Thoracic aorta (tissue), 2 donors: ENCODE measurements at regions not wholly inside any gene's neighbourhood (a gene's known extent, or its start where the extent isn't known, plus 50 kb on each side); places are given as distances from the start of the nearest gene placed in this dataset.

ENCODE experiments used
- ATAC-seq: fragments of 150-250 bp; one replicate; pipeline ENCODE4 v1.8.0; 2017; ENCODE audit warnings: low read depth; ENCODE audit not compliant: insufficient number of reproducible peaks, low FRiP score
- DNase-seq: peaks from one replicate; pipeline ENCODE4 v3.0.0-alpha.2; 2020; ENCODE audit warnings: low spot score
- H3K27ac ChIP-seq, 2 donors: fragments of 200-600 bp; sonication (generic); 1 replicate in 1 of 2; 2 replicates in 1 of 2; pipeline ENCODE4 v1.5.1; 2016; ENCODE audit warnings: mild to moderate bottlenecking in 2 of 2, moderate library complexity in 2 of 2
- H3K27me3 ChIP-seq: fragments of 200-600 bp; sonication (generic); replicated peaks from 2 replicates; pipeline ENCODE4 v1.6.0; 2016; ENCODE audit warnings: mild to moderate bottlenecking; ENCODE audit not compliant: insufficient read depth
- H3K36me3 ChIP-seq: fragments of 200-600 bp; sonication (generic); one replicate; pipeline ENCODE4 v1.5.1; 2016
- H3K4me1 ChIP-seq, 2 donors: fragments of 200-600 bp; sonication (generic); 1 replicate in 1 of 2; 2 replicates in 1 of 2; pipeline versions ENCODE4 v1.5.1 to v1.6.0; 2016; ENCODE audit warnings: low read depth in 2 of 2, mild to moderate bottlenecking in 1 of 2; ENCODE audit not compliant: control insufficient read depth in 1 of 2
- H3K4me3 ChIP-seq: fragments of 200-600 bp; sonication (generic); 2 replicates; pipeline ENCODE4 v1.5.1; 2016; ENCODE audit warnings: mild to moderate bottlenecking
- H3K9me3 ChIP-seq: fragments of 200-600 bp; sonication (generic); 2 replicates; pipeline ENCODE4 v1.5.1; 2016
- CTCF ChIP-seq: fragments of 200-600 bp; sonication (generic); IDR thresholded peaks from one replicate; pipeline ENCODE4 v1.5.1; 2019; ENCODE audit warnings: antibody characterized with exemption

- no peak for TF ChIP-seq CTCF
- Histone ChIP-seq H3K4me1 (no peaks in the 10 kb centered on the region), H3K27ac (no peak overlapping the region), H3K4me3 (no peak overlapping the region), H3K9me3 (no peaks in the 10 kb centered on the region), H3K27me3 (no peaks in the 10 kb centered on the region), H3K36me3 (no peaks in the 10 kb centered on the region)
- DNase-seq (no peak), ATAC-seq (no peak)
Observed at GRCh38 chr7:84591897-84592296, 397.3 kb upstream of the SEMA3A start.

- ATAC-seq (no peak), DNase-seq (no peak)
- Histone ChIP-seq H3K4me3 (no peak overlapping the region), H3K27ac (no peak overlapping the region), H3K9me3 (no peaks in the 10 kb centered on the region), H3K36me3 (no peaks in the 10 kb centered on the region), H3K27me3 (no peaks in the 10 kb centered on the region), H3K4me1 (no peaks in the 10 kb centered on the region)
- TF ChIP-seq CTCF, result no peak
Observed at GRCh38 chr7:84589012-84589411, 394.4 kb upstream of the SEMA3A start.

- Histone ChIP-seq H3K9me3 (no peaks in the 10 kb centered on the region), H3K27me3 (no peaks in the 10 kb centered on the region), H3K4me3 (no peak overlapping the region), H3K36me3 (no peaks in the 10 kb centered on the region), H3K4me1 (no peaks in the 10 kb centered on the region), H3K27ac (no peak overlapping the region)
- ATAC-seq (no peak), DNase-seq (no peak)
- TF ChIP-seq CTCF, result no peak
Observed at GRCh38 chr7:84583331-84583730, 388.7 kb upstream of the SEMA3A start.

- H3K27me3 ChIP-seq, result no peaks in the 10 kb centered on the region
- DNase-seq, result no peak
Observed at GRCh38 chr7:84582747-84583146, 388.2 kb upstream of the SEMA3A start.

GRCh38 chr7:84578825-84579224 is 384.2 kb upstream of the SEMA3A start:
- DNase-seq (no peak), ATAC-seq (no peak)
- Histone ChIP-seq H3K27me3 (no peaks in the 10 kb centered on the region), H3K9me3 (no peaks in the 10 kb centered on the region), H3K4me1 (no peaks in the 10 kb centered on the region), H3K4me3 (no peak overlapping the region), H3K27ac (no peak overlapping the region), H3K36me3 (no peaks in the 10 kb centered on the region)
- TF ChIP-seq CTCF, result no peak

More at GRCh38 chr7:84582747-84583146, 388.2 kb upstream of the SEMA3A start:
- ATAC-seq, result no peak
- Histone ChIP-seq H3K36me3 (no peaks in the 10 kb centered on the region), H3K9me3 (no peaks in the 10 kb centered on the region), H3K4me1 (no peaks in the 10 kb centered on the region), H3K27ac (no peak overlapping the region), H3K4me3 (no peak overlapping the region)
- no peak for TF ChIP-seq CTCF
